Mesenchymal stem cell (in vitro differentiated cells and primary cell): ENCODE measurements at regions not wholly inside any gene's neighbourhood (a gene's known extent, or its start where the extent isn't known, plus 50 kb on each side); places are given as distances from the start of the nearest gene placed in this dataset.

Experiments used
- DNase-seq: peaks from one replicate; pipeline ENCODE4 v3.0.0-alpha.2; 2013
- H2AFZ ChIP-seq: one replicate; pipeline ENCODE4 v1.6.1; 2013; ENCODE audit warnings: low read depth, mild to moderate bottlenecking, control low read depth, inconsistent platforms, low read length, moderate library complexity
- H2AK5ac ChIP-seq: 2 replicates; pipeline ENCODE4 v1.6.1; 2013; ENCODE audit warnings: low read length, moderate library complexity, mild to moderate bottlenecking, inconsistent platforms; ENCODE audit not compliant: severe bottlenecking
- H2BK120ac ChIP-seq: one replicate; pipeline ENCODE4 v1.6.1; 2013; ENCODE audit warnings: low read depth, mild to moderate bottlenecking, inconsistent platforms, low read length, moderate library complexity
- H2BK12ac ChIP-seq, 2 experiments: one replicate each; pipeline ENCODE4 v1.6.1; 2013; ENCODE audit warnings: inconsistent platforms in 2 of 2, low read length in 2 of 2, mild to moderate bottlenecking in 2 of 2, moderate library complexity in 2 of 2, control low read depth in 1 of 2
- H2BK15ac ChIP-seq: one replicate; pipeline ENCODE4 v1.6.1; 2013; ENCODE audit warnings: mild to moderate bottlenecking, low read depth, inconsistent platforms; ENCODE audit not compliant: poor library complexity, severe bottlenecking
- H2BK5ac ChIP-seq: 2 replicates; pipeline ENCODE4 v1.6.1; 2013; ENCODE audit warnings: low read depth, mild to moderate bottlenecking, low read length, control low read depth, inconsistent platforms; ENCODE audit not compliant: poor library complexity, severe bottlenecking
- H3K14ac ChIP-seq, 2 experiments: one replicate each; pipeline ENCODE4 v1.6.1; 2013; ENCODE audit warnings: inconsistent platforms in 2 of 2, low read length in 2 of 2, control low read depth in 1 of 2, mild to moderate bottlenecking in 1 of 2, moderate library complexity in 1 of 2
- H3K18ac ChIP-seq, 2 experiments: one replicate each; pipeline ENCODE4 v1.6.1; 2013; ENCODE audit warnings: inconsistent platforms in 2 of 2, low read length in 2 of 2, control low read depth in 1 of 2, low read depth in 1 of 2, mild to moderate bottlenecking in 1 of 2
- H3K23ac ChIP-seq, 2 experiments: one replicate each; pipeline ENCODE4 v1.6.1; 2013; ENCODE audit warnings: inconsistent platforms in 2 of 2, low read length in 2 of 2, mild to moderate bottlenecking in 2 of 2, moderate library complexity in 2 of 2, control low read depth in 1 of 2
- H3K27ac ChIP-seq: 2 replicates; pipeline ENCODE4 v1.5.1; 2013; ENCODE audit warnings: mild to moderate bottlenecking, moderate library complexity, low read length, control low read depth, inconsistent platforms; ENCODE audit not compliant: poor library complexity, severe bottlenecking
- H3K27me3 ChIP-seq, 2 experiments: 2 replicates each; pipeline versions ENCODE4 v1.6.1 to v1.7.0; 2013; ENCODE audit warnings: low read length in 2 of 2, mild to moderate bottlenecking in 2 of 2, moderate library complexity in 2 of 2, control low read depth in 1 of 2, inconsistent platforms in 1 of 2; ENCODE audit not compliant: control insufficient read depth in 1 of 2, insufficient read depth in 1 of 2
- H3K36me3 ChIP-seq, 2 experiments: 2 replicates each; pipeline versions ENCODE4 v1.6.1 to v1.7.0; 2013; ENCODE audit warnings: low read length in 2 of 2, control low read depth in 1 of 2, inconsistent platforms in 1 of 2, low read depth in 1 of 2, mild to moderate bottlenecking in 1 of 2; ENCODE audit not compliant: insufficient read depth in 2 of 2, control insufficient read depth in 1 of 2
- H3K4ac ChIP-seq, 2 experiments: one replicate each; pipeline ENCODE4 v1.6.1; 2013; ENCODE audit warnings: inconsistent platforms in 2 of 2, low read length in 2 of 2, mild to moderate bottlenecking in 2 of 2, moderate library complexity in 2 of 2, control low read depth in 1 of 2, low read depth in 1 of 2
- H3K4me1 ChIP-seq: 2 replicates; pipeline ENCODE4 v1.6.1; 2013; ENCODE audit warnings: low read depth, low read length, control low read depth; ENCODE audit not compliant: control insufficient read depth, insufficient read depth
- H3K4me2 ChIP-seq: 2 replicates; pipeline ENCODE4 v1.6.1; 2013; ENCODE audit warnings: low read length, mild to moderate bottlenecking, inconsistent platforms; ENCODE audit not compliant: poor library complexity, severe bottlenecking
- H3K4me3 ChIP-seq, 2 experiments: 2 replicates each; pipeline versions ENCODE4 v1.5.1 to v1.7.0; 2013; ENCODE audit warnings: low read length in 2 of 2, mild to moderate bottlenecking in 2 of 2, control low read depth in 1 of 2, low read depth in 1 of 2; ENCODE audit not compliant: insufficient read depth in 1 of 2
- H3K79me1 ChIP-seq: replicated peaks from 2 replicates; pipeline ENCODE4 v1.6.1; 2013; ENCODE audit warnings: mild to moderate bottlenecking, control low read depth, low read length, inconsistent platforms; ENCODE audit not compliant: poor library complexity, severe bottlenecking
- H3K9ac ChIP-seq: 2 replicates; pipeline ENCODE4 v1.7.0; 2013; ENCODE audit warnings: mild to moderate bottlenecking, low read length, moderate library complexity
- H3K9me3 ChIP-seq: 2 replicates; pipeline ENCODE4 v1.7.0; 2013; ENCODE audit warnings: mild to moderate bottlenecking, low read length; ENCODE audit not compliant: control insufficient read depth
- H4K8ac ChIP-seq: one replicate; pipeline ENCODE4 v1.6.1; 2013; ENCODE audit warnings: inconsistent platforms, mild to moderate bottlenecking, low read length, moderate library complexity
- H4K91ac ChIP-seq: one replicate; pipeline ENCODE4 v1.6.1; 2013; ENCODE audit warnings: mild to moderate bottlenecking, low read length, inconsistent platforms
- WGBS: methylation state at CpG from one replicate; pipeline ENCODE4 v1.1.7; 2013; ENCODE audit warnings: mixed read lengths; 5-methylcytosine and 5-hydroxymethylcytosine counted together

DNA sequence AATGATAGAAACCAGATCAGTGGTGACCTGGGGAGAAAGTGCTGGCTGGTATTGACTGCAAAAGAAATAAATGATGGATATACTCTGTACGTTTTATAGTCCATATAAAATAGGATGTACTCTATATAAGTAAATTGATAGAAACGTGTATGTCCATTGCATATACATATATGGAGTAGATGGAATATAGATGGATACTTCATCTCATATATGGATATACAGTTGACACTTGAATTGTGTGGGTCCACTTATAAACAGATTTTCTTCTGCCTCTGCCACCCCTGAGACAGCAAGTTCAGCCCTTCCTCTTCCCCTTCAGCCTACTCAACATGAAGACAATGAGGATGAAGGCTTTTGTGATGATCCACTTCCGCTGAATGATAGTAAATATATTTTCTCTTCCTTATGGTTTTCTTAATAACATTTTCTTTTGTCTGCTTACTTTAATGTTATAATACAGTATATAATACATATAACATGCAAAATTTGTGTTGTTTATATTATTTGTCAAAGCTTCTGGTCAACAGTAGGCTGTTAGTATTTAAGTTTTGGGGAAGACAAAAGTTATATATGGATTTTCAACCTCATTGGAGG lies 76.1 kb upstream of the MYCN start:
- DNase-seq = no peak
- no peaks in the 10 kb centered on the region for H3K4me1 ChIP-seq
- WGBS = no CpG with 5 or more reads among the region's 3 CpGs

DNA sequence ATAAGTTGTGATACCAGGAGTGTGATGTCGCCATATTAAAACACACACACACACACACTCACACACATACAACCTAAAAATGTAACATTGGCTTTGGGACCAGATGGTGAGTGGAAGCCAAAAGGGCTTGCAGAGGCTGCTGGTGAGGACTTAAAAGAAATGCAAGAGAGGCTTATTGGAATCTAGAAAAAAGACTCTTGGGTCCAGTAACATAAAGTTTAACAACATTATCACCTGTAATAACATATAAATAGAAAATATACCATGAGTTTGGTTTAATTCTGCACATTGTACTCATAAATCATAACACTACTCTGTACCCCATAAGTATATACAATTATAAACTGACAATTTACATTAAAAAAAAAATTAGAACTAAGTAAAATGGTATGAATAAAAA lies 74.4 kb upstream of the MYCN start:
- Histone ChIP-seq H3K4me2 (no peak overlapping the region), H3K18ac (no peak overlapping the region), H3K14ac (no peak overlapping the region), H2BK5ac (no peak overlapping the region), H3K9ac (no peak overlapping the region), H2BK15ac (no peak overlapping the region), H3K4ac (no peak overlapping the region), H3K4me3 (no peak overlapping the region), H3K4me1 (no peaks in the 10 kb centered on the region), H4K8ac (no peak overlapping the region), H3K23ac (no peak overlapping the region), H3K27ac (no peak overlapping the region), H2BK12ac (no peak overlapping the region), H3K36me3 (no peaks in the 10 kb centered on the region), H3K27me3 (no peaks in the 10 kb centered on the region), H3K79me1 (no peaks in the 10 kb centered on the region), H3K9me3 (no peaks in the 10 kb centered on the region), H2AFZ (no peak overlapping the region), H2BK120ac (no peak overlapping the region), H4K91ac (no peak overlapping the region), H2AK5ac (no peak overlapping the region)
- no CpG with 5 or more reads among the region's 1 CpG for WGBS
- no peak for DNase-seq

More for the DNA sequence above, 76.1 kb upstream of the MYCN start:
- Histone ChIP-seq H3K36me3 (no peaks in the 10 kb centered on the region), H3K79me1 (no peaks in the 10 kb centered on the region), H2AFZ (no peak overlapping the region), H3K4me2 (no peak overlapping the region), H3K9me3 (no peaks in the 10 kb centered on the region), H2AK5ac (no peak overlapping the region), H3K14ac (no peak overlapping the region), H3K4me3 (no peak overlapping the region), H2BK12ac (no peak overlapping the region), H2BK120ac (no peak overlapping the region), H2BK15ac (no peak overlapping the region), H3K9ac (no peak overlapping the region), H3K27ac (no peak overlapping the region), H3K4ac (no peak overlapping the region), H4K8ac (no peak overlapping the region), H3K27me3 (no peaks in the 10 kb centered on the region), H2BK5ac (no peak overlapping the region), H3K18ac (no peak overlapping the region), H4K91ac (no peak overlapping the region), H3K23ac (no peak overlapping the region)

DNA sequence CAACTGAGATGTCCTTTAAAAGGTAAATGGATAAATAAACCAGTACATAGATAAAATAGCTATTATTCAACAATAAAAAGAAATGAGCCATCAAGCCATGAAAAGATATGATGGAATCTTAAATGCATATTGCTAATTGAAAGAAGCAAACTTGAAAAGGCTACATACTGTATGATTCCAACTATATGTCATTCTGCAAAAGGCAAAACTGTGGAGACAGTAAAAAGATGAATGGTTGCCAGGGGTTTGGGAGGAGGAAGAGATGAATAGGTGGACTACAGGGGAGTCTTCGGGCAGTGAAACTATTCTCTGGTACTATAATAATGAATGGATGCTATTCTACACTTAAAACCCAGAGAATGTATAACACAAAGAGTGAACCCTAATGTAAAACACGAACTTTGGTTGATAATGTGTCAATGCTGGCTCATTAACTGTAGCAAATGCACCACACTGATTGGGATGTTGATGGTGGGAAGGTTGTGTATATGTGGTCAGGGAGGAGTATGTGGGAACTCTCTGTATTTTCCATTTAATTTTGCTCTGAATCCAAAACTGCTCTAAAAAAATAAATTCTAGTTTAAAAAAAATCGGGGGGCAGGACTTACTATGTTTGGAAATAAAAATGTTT lies 73.7 kb upstream of the MYCN start:
- WGBS = no CpG with 5 or more reads among the region's 3 CpGs
- H2BK12ac ChIP-seq = no peak overlapping the region
- no peak overlapping the region for H3K14ac ChIP-seq
- H3K9me3 ChIP-seq = no peaks in the 10 kb centered on the region
- H2AK5ac ChIP-seq = no peak overlapping the region
- no peak overlapping the region for H2BK15ac ChIP-seq
- no peaks in the 10 kb centered on the region for H3K79me1 ChIP-seq
- no peak overlapping the region for H3K27ac ChIP-seq
- H2BK120ac ChIP-seq = no peak overlapping the region
- H3K4me1 ChIP-seq = no peaks in the 10 kb centered on the region
- DNase-seq = no peak
- H3K9ac ChIP-seq = no peak overlapping the region
- H2BK5ac ChIP-seq = no peak overlapping the region
- no peak overlapping the region for H3K4ac ChIP-seq
- H3K4me3 ChIP-seq = no peak overlapping the region
- no peak overlapping the region for H4K8ac ChIP-seq
- no peak overlapping the region for H4K91ac ChIP-seq
- no peak overlapping the region for H3K18ac ChIP-seq
- H3K36me3 ChIP-seq = no peaks in the 10 kb centered on the region
- no peaks in the 10 kb centered on the region for H3K27me3 ChIP-seq
- H2AFZ ChIP-seq = no peak overlapping the region
- no peak overlapping the region for H3K23ac ChIP-seq
- no peak overlapping the region for H3K4me2 ChIP-seq

DNA sequence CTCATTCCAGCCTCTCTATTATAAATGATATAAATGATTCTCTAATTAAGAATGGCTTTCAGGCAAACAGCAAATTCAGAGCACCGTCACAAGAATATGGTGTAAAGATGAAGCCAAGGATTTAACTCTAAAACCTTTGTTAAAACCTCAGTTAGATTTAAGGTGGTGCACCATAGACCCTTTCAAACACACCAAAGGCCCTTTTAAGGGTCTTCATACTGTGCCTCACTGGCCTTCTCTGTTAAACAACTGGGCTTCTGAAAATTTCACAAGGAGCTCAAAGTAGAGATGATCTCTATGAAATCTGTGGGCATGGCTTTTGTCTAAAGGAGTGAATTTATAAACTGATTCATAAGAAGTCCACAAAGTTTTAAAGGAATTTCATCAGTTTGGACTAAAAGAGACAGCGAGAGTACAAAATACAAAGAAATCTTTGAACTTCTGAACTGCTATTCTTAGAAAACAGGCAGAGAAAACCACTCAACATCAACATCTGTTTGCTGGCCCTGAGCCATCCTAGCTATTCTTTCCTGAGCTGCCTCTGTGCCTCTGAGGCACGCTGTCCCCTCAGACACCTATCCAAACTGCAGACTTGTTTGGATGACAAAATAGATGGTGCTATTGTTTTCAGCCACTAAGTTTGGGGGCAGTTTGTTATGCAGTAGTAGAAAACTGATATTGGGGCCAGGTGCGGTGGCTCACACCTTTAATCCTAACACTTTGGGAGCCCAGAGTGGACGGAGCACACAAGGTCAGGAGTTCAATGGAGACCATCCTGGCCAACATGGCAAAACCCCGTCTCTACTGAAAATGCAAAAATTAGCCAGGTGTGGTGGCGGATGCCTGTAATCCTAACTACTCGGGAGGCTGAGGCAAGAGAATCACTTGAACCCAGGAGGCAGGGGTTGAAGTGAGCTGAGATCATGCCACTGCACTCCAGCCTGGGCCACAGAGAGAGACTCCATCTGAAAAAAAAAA lies 72.9 kb upstream of the MYCN start:
- Histone ChIP-seq H3K9ac (no peak overlapping the region), H2BK12ac (no peak overlapping the region), H4K91ac (no peak overlapping the region), H3K27me3 (no peaks in the 10 kb centered on the region), H3K4me3 (no peak overlapping the region), H4K8ac (no peak overlapping the region), H3K14ac (no peak overlapping the region), H3K23ac (no peak overlapping the region), H3K4me2 (no peak overlapping the region), H2BK120ac (no peak overlapping the region), H3K4ac (no peak overlapping the region), H3K18ac (no peak overlapping the region), H3K4me1 (no peaks in the 10 kb centered on the region), H2BK15ac (no peak overlapping the region), H2AFZ (no peak overlapping the region), H3K27ac (no peak overlapping the region), H2AK5ac (no peak overlapping the region), H2BK5ac (no peak overlapping the region), H3K9me3 (no peaks in the 10 kb centered on the region), H3K36me3 (no peaks in the 10 kb centered on the region), H3K79me1 (no peaks in the 10 kb centered on the region)
- WGBS = 90% methylated on average over 7 of the region's 8 CpGs
- DNase-seq = no peak
